ENCODE measurements at regions not wholly inside any gene's neighbourhood (a gene's known extent, or its start where the extent isn't known, plus 50 kb on each side); places are given as distances from the start of the nearest gene placed in this dataset.

- TF ChIP-seq, protein P1, sequence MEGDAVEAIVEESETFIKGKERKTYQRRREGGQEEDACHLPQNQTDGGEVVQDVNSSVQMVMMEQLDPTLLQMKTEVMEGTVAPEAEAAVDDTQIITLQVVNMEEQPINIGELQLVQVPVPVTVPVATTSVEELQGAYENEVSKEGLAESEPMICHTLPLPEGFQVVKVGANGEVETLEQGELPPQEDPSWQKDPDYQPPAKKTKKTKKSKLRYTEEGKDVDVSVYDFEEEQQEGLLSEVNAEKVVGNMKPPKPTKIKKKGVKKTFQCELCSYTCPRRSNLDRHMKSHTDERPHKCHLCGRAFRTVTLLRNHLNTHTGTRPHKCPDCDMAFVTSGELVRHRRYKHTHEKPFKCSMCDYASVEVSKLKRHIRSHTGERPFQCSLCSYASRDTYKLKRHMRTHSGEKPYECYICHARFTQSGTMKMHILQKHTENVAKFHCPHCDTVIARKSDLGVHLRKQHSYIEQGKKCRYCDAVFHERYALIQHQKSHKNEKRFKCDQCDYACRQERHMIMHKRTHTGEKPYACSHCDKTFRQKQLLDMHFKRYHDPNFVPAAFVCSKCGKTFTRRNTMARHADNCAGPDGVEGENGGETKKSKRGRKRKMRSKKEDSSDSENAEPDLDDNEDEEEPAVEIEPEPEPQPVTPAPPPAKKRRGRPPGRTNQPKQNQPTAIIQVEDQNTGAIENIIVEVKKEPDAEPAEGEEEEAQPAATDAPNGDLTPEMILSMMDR (conservative IDR thresholded peaks at IDR 0.05; ENCODE audit: low read depth, low read length): no peak
- TF ChIP-seq EZH2 (IDR thresholded peaks at IDR 0.05; ENCODE audit: borderline replicate concordance, low read depth, low read length, poor library complexity, severe bottlenecking): no peak
- ChIA-PET CTCF (no interaction called here), POLR2A (ENCODE audit: low non-redundant PET) (no interaction called here)
- Histone ChIP-seq H3K36me3 (ENCODE audit: insufficient read depth, low read length, poor library complexity, severe bottlenecking) (no peaks in the 10 kb centered on the region), H3K9me3 (ENCODE audit: low read depth, low read length, poor library complexity, severe bottlenecking) (no peaks in the 10 kb centered on the region), H3K27me3 (replicated peaks; ENCODE audit: insufficient read depth, low read depth, low read length, poor library complexity) (peaks cover 11% of the 10 kb centered on the region), H3K4me3 (ENCODE audit: low read depth, low read length, poor library complexity, severe bottlenecking) (no peak overlapping the region), H3K27ac (ENCODE audit: low read depth, low read length, poor library complexity, severe bottlenecking) (no peak overlapping the region), H3K4me1 (ENCODE audit: insufficient read depth, low read length, poor library complexity, severe bottlenecking) (no peaks in the 10 kb centered on the region)
- intact Hi-C loops (cut with micrococcal nuclease; ENCODE audit: unreplicated experiment): no loop called here
- DNase-seq (ENCODE audit: low spot score): no peak
- BruUV-seq (replicated peaks): no TSS peak
Measured at GRCh38 chr7:25347360-25348066, 119.2 kb upstream of the NPVF start.

DNA sequence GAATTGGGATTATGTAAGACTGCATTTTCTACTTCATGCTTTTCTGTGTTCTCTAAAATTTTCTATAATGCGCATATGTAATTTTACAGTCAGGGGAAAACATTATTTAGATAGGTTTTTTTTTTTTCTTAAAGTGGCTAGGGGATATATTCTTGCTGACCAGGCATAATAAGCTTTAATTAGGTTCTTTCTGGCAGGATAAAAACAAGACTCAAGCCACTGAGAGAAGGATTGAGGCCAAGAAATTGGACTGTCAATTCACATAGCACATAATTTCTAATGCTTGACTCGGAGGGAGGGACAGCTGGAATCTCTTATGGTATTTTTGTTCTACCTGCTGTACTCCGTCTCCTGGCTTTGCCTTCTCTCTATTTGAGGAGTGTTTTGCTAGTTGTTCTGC lies 119.8 kb upstream of the NPVF start:
- BruUV-seq (replicated peaks): no TSS peak
- no peak for TF ChIP-seq EZH2 (IDR thresholded peaks at IDR 0.05; ENCODE audit: borderline replicate concordance, low read depth, low read length, poor library complexity, severe bottlenecking)
- TF ChIP-seq, protein P1 (conservative IDR thresholded peaks at IDR 0.05; ENCODE audit: low read depth, low read length): no peak
- no peak overlapping the region for H3K27ac ChIP-seq (ENCODE audit: low read depth, low read length, poor library complexity, severe bottlenecking)
- intact Hi-C loops (cut with micrococcal nuclease; ENCODE audit: unreplicated experiment): no loop called here
- H3K9me3 ChIP-seq (ENCODE audit: low read depth, low read length, poor library complexity, severe bottlenecking): no peaks in the 10 kb centered on the region
- ChIA-PET POLR2A (ENCODE audit: low non-redundant PET) (no interaction called here), CTCF (no interaction called here)
- no peaks in the 10 kb centered on the region for H3K4me1 ChIP-seq (ENCODE audit: insufficient read depth, low read length, poor library complexity, severe bottlenecking)
- no peak overlapping the region for H3K4me3 ChIP-seq (ENCODE audit: low read depth, low read length, poor library complexity, severe bottlenecking)
- no peak for DNase-seq (ENCODE audit: low spot score)
- H3K27me3 ChIP-seq (replicated peaks; ENCODE audit: insufficient read depth, low read depth, low read length, poor library complexity): peaks cover 11% of the 10 kb centered on the region
- H3K36me3 ChIP-seq (ENCODE audit: insufficient read depth, low read length, poor library complexity, severe bottlenecking): no peaks in the 10 kb centered on the region

DNA sequence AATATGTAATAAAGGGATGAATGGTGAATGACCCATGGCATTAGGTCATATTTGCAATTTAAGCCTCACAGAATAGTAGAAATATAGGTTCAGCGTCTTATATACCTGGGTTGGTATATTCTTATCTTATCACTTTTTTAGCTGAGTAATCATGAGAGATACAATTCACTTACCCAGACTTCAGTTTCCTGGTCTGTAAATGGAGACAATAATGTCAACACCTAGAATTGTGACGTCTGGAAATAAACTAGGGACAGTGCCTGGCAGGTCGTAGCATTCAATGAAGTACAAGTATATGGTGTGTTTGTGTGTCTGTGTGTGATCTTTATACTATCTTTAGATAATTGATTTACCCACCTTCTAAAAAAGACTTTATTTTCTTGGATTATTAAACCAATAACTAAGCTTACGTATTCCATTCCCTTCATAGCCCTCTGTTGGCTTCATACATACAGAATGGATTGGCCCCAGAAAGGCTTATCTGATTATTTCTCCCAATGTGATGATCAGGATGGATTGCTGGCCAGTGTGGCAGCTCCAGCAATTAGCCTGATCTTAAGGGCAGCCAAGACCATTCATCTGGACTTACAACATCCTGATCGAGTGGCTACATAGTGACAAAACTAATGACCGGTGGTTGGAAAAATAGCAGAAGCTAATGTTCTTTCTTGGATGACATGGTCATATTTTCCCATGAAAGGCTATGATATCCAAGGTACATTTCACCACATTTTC lies 121.2 kb upstream of the NPVF start:
- no peak overlapping the region for H3K27ac ChIP-seq (ENCODE audit: low read depth, low read length, poor library complexity, severe bottlenecking)
- ChIA-PET POLR2A (ENCODE audit: low non-redundant PET) (no interaction called here), CTCF (no interaction called here)
- H3K36me3 ChIP-seq (ENCODE audit: insufficient read depth, low read length, poor library complexity, severe bottlenecking): no peaks in the 10 kb centered on the region
- no peaks in the 10 kb centered on the region for H3K4me1 ChIP-seq (ENCODE audit: insufficient read depth, low read length, poor library complexity, severe bottlenecking)
- DNase-seq (ENCODE audit: low spot score): no peak
- TF ChIP-seq, protein P1 (conservative IDR thresholded peaks at IDR 0.05; ENCODE audit: low read depth, low read length): no peak
- no peak for TF ChIP-seq EZH2 (IDR thresholded peaks at IDR 0.05; ENCODE audit: borderline replicate concordance, low read depth, low read length, poor library complexity, severe bottlenecking)
- no peak overlapping the region for H3K4me3 ChIP-seq (ENCODE audit: low read depth, low read length, poor library complexity, severe bottlenecking)
- BruUV-seq (replicated peaks): no TSS peak
- H3K27me3 ChIP-seq (replicated peaks; ENCODE audit: insufficient read depth, low read depth, low read length, poor library complexity): peaks cover 17% of the 10 kb centered on the region
- intact Hi-C loops (cut with micrococcal nuclease; ENCODE audit: unreplicated experiment): no loop called here
- no peaks in the 10 kb centered on the region for H3K9me3 ChIP-seq (ENCODE audit: low read depth, low read length, poor library complexity, severe bottlenecking)
